K562 (cell line): ENCODE measurements at regions not wholly inside any gene's neighbourhood (a gene's known extent, or its start where the extent isn't known, plus 50 kb on each side); places are given as distances from the start of the nearest gene placed in this dataset.

ENCODE experiments used
- ATAC-seq: fragments of 200-7000 bp; cut with Tn5 transposase; 3 replicates; pipeline ENCODE4 v1.9.1; 2020; ENCODE audit warnings: moderate library complexity
- BruUV-seq: library from RNA; stranded (reverse); fragments of 400-500 nt; replicated peaks from 2 replicates; lab custom pipeline; 2021; lab: Mats Ljungman, UMichigan
- CTCF ChIA-PET: fragments of 300-600 bp; formaldehyde crosslinking; extraction: SDS; loops from one replicate; lab custom pipeline; 2021; ENCODE audit warnings: low intra/inter-chr PET ratio; lab: Yijun Ruan, JAX
- POLR2A ChIA-PET: fragments of 300-600, 350-650 bp; sonication (Branson Sonifier 250); formaldehyde crosslinking; extraction: SDS; loops from one replicate; lab custom pipeline; 2021; ENCODE audit warnings: antibody characterized with exemption, inconsistent platforms; lab: Yijun Ruan, JAX
- DNase-seq, 4 experiments: peaks; one replicate each; pipeline versions ENCODE4 v3.0.0 to v3.0.0-alpha.2; 2011 to 2018; ENCODE audit warnings: low spot score in 3 of 4, mixed read lengths in 3 of 4; ENCODE audit errors: extremely low read depth in 1 of 4
- FAIRE-seq: peaks from 2 replicates; lab custom pipeline; 2011; peaks lifted over from hg19 to GRCh38; lab: Jason Lieb, UNC
- H2AFZ ChIP-seq: 2 replicates; pipeline ENCODE4 v1.6.0; 2011; ENCODE audit warnings: low read depth, low read length, control low read depth, inconsistent platforms
- H3K27ac ChIP-seq: fragments of 200-600 bp; 3 replicates; pipeline ENCODE4 v1.8.0; 2011; ENCODE audit warnings: low read depth, mild to moderate bottlenecking, control low read depth, inconsistent platforms, low read length, moderate library complexity, mixed read lengths; ENCODE audit errors: extremely low read depth
- H3K27me3 ChIP-seq, 2 experiments: fragments of 300-600 bp in 1 of 2; 2 replicates in 1 of 2; 3 replicates in 1 of 2; pipeline versions ENCODE4 v1.6.0 to v1.8.0; 2011; ENCODE audit warnings: inconsistent platforms in 2 of 2, low read length in 2 of 2, mild to moderate bottlenecking in 1 of 2, mixed read lengths in 1 of 2, moderate library complexity in 1 of 2; ENCODE audit not compliant: control insufficient read depth in 2 of 2, insufficient read depth in 2 of 2
- H3K36me3 ChIP-seq: fragments of 300-600 bp; 3 replicates; pipeline ENCODE4 v1.8.0; 2011; ENCODE audit warnings: mild to moderate bottlenecking, low read length, inconsistent platforms; ENCODE audit not compliant: control insufficient read depth, insufficient read depth
- H3K4me1 ChIP-seq, 2 experiments: fragments of 200-600 bp in 1 of 2; replicated peaks in 1 of 2; 2 replicates in 1 of 2; 3 replicates in 1 of 2; pipeline versions ENCODE4 v1.5.1 to v1.8.0; 2011; ENCODE audit warnings: inconsistent platforms in 2 of 2, low read length in 2 of 2, mild to moderate bottlenecking in 1 of 2, mixed read lengths in 1 of 2, moderate library complexity in 1 of 2; ENCODE audit not compliant: control insufficient read depth in 2 of 2, insufficient read depth in 2 of 2
- H3K4me2 ChIP-seq: 2 replicates; pipeline ENCODE4 v1.6.1; 2011; ENCODE audit warnings: low read length, control low read depth, inconsistent platforms, mixed read lengths; ENCODE audit not compliant: insufficient read depth
- H3K4me3 ChIP-seq: fragments of 200-600 bp; sonication (generic), shearing (Covaris generic); 2 replicates; pipeline ENCODE4 v1.5.1; 2016; ENCODE audit warnings: control low read depth, inconsistent platforms
- H3K79me2 ChIP-seq: fragments of 200-600 bp; 3 replicates; pipeline ENCODE4 v1.8.0; 2011; ENCODE audit warnings: low read length, inconsistent platforms; ENCODE audit not compliant: control insufficient read depth, insufficient read depth
- H3K9ac ChIP-seq, 2 experiments: 2 replicates each; pipeline versions ENCODE4 v1.6.0 to v1.6.1; 2011; ENCODE audit warnings: low read depth in 2 of 2, low read length in 2 of 2, control low read depth in 1 of 2, inconsistent platforms in 1 of 2, mild to moderate bottlenecking in 1 of 2, mixed read lengths in 1 of 2; ENCODE audit not compliant: insufficient read depth in 1 of 2
- H3K9me1 ChIP-seq: one replicate; pipeline ENCODE4 v1.6.0; 2011; ENCODE audit warnings: inconsistent platforms, mild to moderate bottlenecking, low read length, moderate library complexity; ENCODE audit not compliant: control insufficient read depth, insufficient read depth
- H3K9me3 ChIP-seq: replicated peaks from 2 replicates; pipeline ENCODE4 v1.5.1; 2011; ENCODE audit warnings: low read depth, low read length, inconsistent platforms; ENCODE audit not compliant: control insufficient read depth, insufficient read depth
- H4K20me1 ChIP-seq: replicated peaks from 2 replicates; pipeline ENCODE4 v1.6.1; 2011; ENCODE audit warnings: low read length, inconsistent platforms, mixed read lengths; ENCODE audit not compliant: control insufficient read depth, insufficient read depth
- CBX2 ChIP-seq: fragments of 200-600 bp; sonication (generic); IDR thresholded peaks from one replicate; pipeline ENCODE4 v1.6.1; 2012; ENCODE audit warnings: mild to moderate bottlenecking, low read length, inconsistent platforms; ENCODE audit not compliant: insufficient read depth, poor library complexity, severe bottlenecking
- HMG20B ChIP-seq: fragments of 250-450 bp; sonication (Bioruptor Pico); IDR thresholded peaks from 2 replicates; pipeline ENCODE4 v1.5.0; 2021; ENCODE audit warnings: mild to moderate bottlenecking
- MEF2D ChIP-seq: conservative IDR thresholded peaks from 2 replicates; pipeline ENCODE4 v1.6.1; 2016; ENCODE audit warnings: low read depth, missing genetic modification characterization, missing compliant biosample characterization
- NFE2L1 ChIP-seq: fragments of 450-650 bp; IDR thresholded peaks from 2 replicates; pipeline ENCODE4 v1.6.1; 2016; ENCODE audit warnings: missing genetic modification characterization, low read depth, mild to moderate bottlenecking, missing compliant biosample characterization, moderate library complexity, borderline replicate concordance
- ZNF766 ChIP-seq: fragments of 200-800 bp; sonication (Bioruptor generic); conservative IDR thresholded peaks from 2 replicates; pipeline ENCODE4 v1.6.1; 2016; ENCODE audit warnings: missing genetic modification characterization, missing compliant biosample characterization
- WGBS: fragments of 100-300 bp; shearing (Covaris generic); methylation state at CpG from one replicate; pipeline ENCODE4 v1.1.6; 2016; ENCODE audit warnings: low coverage, mixed read lengths; ENCODE audit not compliant: insufficient coverage; ENCODE audit errors: missing lambda C conversion rate; 5-methylcytosine and 5-hydroxymethylcytosine counted together
- in situ Hi-C: fragments of 300-500 bp; cut with MboI; formaldehyde crosslinking; loops from 4 replicates; pipeline ENCODE4 v1.15.0; 2018; ENCODE audit warnings: inconsistent platforms, mixed read lengths
- intact Hi-C: fragments of 100-400 bp; cut with micrococcal nuclease; formaldehyde crosslinking; loops from 2 replicates; pipeline ENCODE4 v1.14.2; 2022

DNA sequence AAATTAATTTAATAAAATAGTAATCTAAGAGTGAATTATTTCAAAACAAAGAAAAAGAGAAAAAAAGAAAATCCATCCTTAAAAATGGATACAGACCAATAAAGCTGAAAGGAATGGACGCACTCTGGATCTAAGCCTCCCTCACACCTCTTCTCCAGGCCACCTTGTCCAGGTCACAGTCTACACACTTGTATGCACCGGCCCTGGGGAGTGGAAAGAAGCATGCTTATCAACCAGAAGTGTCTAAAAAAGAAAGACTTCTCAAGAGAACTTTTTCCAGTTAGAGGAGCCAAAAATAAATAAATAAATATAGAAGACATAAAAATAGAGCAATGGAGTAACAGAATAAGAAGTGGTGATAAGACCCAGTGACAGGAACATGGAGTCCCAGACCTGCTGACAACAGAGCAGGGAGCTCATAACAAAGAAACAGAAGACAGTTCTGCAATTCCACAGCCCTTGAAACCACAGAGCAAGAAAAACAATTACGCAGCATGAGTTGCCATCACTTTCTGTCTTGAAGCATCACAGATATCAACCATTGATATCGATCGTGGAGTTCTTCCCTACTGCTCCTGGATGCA, 311.7 kb upstream of the NFE2L3 start:
- H3K36me3 ChIP-seq, result no peaks in the 10 kb centered on the region
- FAIRE-seq, result no peak
- no peaks in the 10 kb centered on the region; a peak in 1 of 5 replicates for H3K4me1 ChIP-seq
- H3K9ac ChIP-seq, result no peak overlapping the region
- in situ Hi-C loops, result loop anchor here (25.0 kb wide), 1 partner anchor 453 kb away; no protein-coding TSS in a partner anchor
- WGBS, result 21% methylated on average over 4 of the region's 5 CpGs
- CTCF ChIA-PET, result no interaction called here
- TF ChIP-seq ZNF766 (0 out of 2 replicates have a peak, but pooled peaks have one; percentile 23), CBX2 (no peak), MEF2D (tag) (peak; percentile 74; the same call in 1 of the 2 replicates)
- no peak for DNase-seq
- H3K4me2 ChIP-seq, result no peak overlapping the region
- POLR2A ChIA-PET, result no interaction called here
- no peak overlapping the region for H3K27ac ChIP-seq
- BruUV-seq, result no TSS peak
- no peaks in the 10 kb centered on the region for H3K9me1 ChIP-seq
- no peak for ATAC-seq
- H4K20me1 ChIP-seq, result no peaks in the 10 kb centered on the region
- intact Hi-C loops, result no loop called here
- no peaks in the 10 kb centered on the region for H3K79me2 ChIP-seq
- 0 out of 5 replicates have a peak, but pooled peaks cover 0 to 2% of the 10 kb centered on the region in 2 experiments for H3K27me3 ChIP-seq
- H3K9me3 ChIP-seq, result no peaks in the 10 kb centered on the region
- H3K4me3 ChIP-seq, result no peak overlapping the region
- no peak overlapping the region for H2AFZ ChIP-seq

DNA sequence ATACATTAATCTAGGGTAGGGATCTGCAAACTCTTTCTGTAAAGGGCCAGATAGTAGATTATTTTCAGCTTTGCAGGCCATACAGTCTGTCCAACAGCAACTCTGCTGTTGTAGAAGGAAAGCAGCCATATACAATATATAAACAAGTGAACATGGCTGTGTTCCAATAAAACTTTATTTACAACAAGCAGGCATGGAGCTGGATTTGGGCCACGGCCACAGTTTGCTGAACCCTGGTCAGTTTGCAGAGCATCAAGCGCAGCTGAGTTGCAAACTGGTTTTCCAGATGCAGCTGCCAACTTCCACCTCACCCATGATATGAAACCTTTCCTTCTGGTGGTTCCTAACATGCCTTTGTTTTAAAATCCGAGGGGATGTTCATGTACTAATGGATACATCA, 310.4 kb upstream of the NFE2L3 start:
- ATAC-seq (no peak), FAIRE-seq (no peak), DNase-seq (no peak)
- H3K9ac ChIP-seq, result no peak overlapping the region
- H3K79me2 ChIP-seq, result no peaks in the 10 kb centered on the region
- BruUV-seq, result no TSS peak
- H4K20me1 ChIP-seq, result no peaks in the 10 kb centered on the region
- no peaks in the 10 kb centered on the region; a peak in 2 of 5 replicates for H3K4me1 ChIP-seq
- H3K9me3 ChIP-seq, result no peaks in the 10 kb centered on the region
- intact Hi-C loops, result no loop called here
- H3K36me3 ChIP-seq, result no peaks in the 10 kb centered on the region
- no peak overlapping the region for H3K4me3 ChIP-seq
- POLR2A ChIA-PET, result interaction anchor here (0.7 kb wide), 1 partner anchor 85 kb away, joined by 3 read pairs; no protein-coding TSS in a partner anchor
- H3K9me1 ChIP-seq, result no peaks in the 10 kb centered on the region
- CTCF ChIA-PET, result interaction anchor here (0.6 kb wide), 1 partner anchor 274 kb away, joined by 5 read pairs; no protein-coding TSS in a partner anchor
- no peak overlapping the region for H3K27ac ChIP-seq
- no peak overlapping the region for H3K4me2 ChIP-seq
- 0 out of 2 replicates have a peak overlapping the region, but pooled peaks have one; percentile 12 for H2AFZ ChIP-seq
- in situ Hi-C loops, result loop anchor here (25.0 kb wide), 1 partner anchor 454 kb away; no protein-coding TSS in a partner anchor
- 22% methylated on average over 3 of the region's 3 CpGs for WGBS
- 0 out of 5 replicates have a peak, but pooled peaks cover 0 to 2% of the 10 kb centered on the region in 2 experiments for H3K27me3 ChIP-seq
- TF ChIP-seq NFE2L1, result no peak
- no peak for TF ChIP-seq HMG20B
